Astrocyte of the hippocampus (primary cell): ENCODE measurements at regions not wholly inside any gene's neighbourhood (a gene's known extent, or its start where the extent isn't known, plus 50 kb on each side); places are given as distances from the start of the nearest gene placed in this dataset.

ENCODE experiments used
- DNase-seq: peaks from one replicate; pipeline ENCODE4 v3.0.0; 2011; ENCODE audit warnings: low read depth, low spot score

- DNase-seq: no peak
These were observed 347.0 kb upstream of the HSF2 start for GRCh38 chr6:122052346-122052900.

DNA sequence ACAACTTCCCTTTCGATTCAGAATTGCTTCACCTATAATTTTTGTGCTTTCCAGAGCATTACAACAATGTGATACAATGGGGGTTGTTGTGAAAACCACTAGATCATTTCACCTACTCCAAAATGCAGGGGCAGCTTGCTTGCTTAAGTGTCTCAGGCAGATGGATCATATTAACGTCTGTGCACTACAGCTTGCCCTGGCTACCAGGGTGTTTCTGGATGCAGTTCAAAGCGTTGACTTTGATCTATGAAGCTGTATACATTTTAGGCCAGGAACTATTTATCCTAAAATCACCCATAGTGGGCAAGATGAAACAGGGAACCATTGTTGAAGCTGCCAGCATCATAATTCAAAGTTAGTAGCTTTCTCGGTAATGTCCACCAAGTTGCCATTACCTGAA, 339.5 kb upstream of the HSF2 start:
- DNase-seq: no peak

- DNase-seq: peak; percentile 37
These were observed 337.6 kb upstream of the HSF2 start for GRCh38 chr6:122061855-122062254.

- peak; percentile 5 for DNase-seq
These were observed 336.4 kb upstream of the HSF2 start for GRCh38 chr6:122063076-122063475.

GRCh38 chr6:122063761-122064160, 335.7 kb upstream of the HSF2 start:
- DNase-seq: no peak

DNA sequence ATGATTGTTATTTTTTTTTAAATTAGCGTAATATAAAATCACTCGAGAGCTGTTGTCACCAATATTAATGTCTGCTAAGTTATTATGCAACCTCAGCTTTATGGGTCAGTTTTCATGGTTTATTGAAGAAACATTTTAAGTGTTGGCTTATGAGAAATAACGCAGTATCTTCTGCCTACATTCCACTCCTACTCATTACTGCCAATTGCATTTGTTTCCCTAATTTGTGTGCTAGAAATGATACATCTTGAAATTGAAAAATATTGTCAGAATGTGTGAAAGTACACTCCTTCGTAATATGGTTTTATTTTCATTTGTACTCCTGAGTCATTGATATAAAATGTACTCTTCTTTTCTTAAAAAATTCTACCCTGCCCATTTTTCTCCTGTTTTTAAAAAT, 333.3 kb upstream of the HSF2 start:
- no peak for DNase-seq

GRCh38 chr6:122068291-122068769, 331.1 kb upstream of the HSF2 start:
- DNase-seq: no peak

DNA sequence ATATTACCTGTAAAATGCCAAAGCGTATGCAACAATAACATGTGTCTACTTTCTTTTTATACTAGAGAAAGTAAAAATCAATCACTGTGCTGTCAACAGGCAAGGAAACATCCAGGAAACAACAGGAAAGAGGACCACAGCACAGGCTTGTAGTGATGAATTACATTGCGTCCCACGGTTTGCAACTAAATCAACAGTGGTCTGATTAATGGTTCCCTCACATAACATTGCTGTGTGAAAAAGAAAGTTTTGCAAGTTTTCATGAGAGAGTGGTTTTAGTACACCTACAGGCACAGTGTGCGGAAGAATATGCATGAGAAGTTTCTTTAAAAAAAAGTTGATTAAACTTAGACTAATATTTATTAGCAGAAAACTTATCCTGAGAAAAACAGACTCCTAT, 329.5 kb upstream of the HSF2 start:
- no peak for DNase-seq

GRCh38 chr6:122072014-122072647, 327.3 kb upstream of the HSF2 start:
- DNase-seq: no peak

- no peak for DNase-seq
These were observed 324.2 kb upstream of the HSF2 start for GRCh38 chr6:122075084-122075838.

DNA sequence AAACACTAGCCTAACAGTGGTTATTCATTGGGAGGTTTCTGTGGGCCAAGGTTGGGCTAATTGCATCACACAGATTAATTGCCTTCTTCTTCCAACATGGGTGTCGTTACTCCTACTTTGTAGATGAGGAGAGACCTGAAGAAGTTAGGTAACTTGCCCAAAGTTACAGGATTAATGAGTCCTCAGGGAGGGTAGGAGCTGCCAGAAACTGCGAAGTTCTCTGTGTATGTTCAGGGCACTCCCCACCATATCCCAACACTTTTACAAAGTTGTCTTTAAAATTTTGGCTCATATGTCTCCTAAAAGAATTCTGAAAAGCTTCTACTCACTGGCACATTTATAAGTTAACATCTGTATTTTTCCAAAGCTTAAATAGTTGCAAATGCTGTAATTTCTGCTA, 323.5 kb upstream of the HSF2 start:
- DNase-seq: no peak

DNA sequence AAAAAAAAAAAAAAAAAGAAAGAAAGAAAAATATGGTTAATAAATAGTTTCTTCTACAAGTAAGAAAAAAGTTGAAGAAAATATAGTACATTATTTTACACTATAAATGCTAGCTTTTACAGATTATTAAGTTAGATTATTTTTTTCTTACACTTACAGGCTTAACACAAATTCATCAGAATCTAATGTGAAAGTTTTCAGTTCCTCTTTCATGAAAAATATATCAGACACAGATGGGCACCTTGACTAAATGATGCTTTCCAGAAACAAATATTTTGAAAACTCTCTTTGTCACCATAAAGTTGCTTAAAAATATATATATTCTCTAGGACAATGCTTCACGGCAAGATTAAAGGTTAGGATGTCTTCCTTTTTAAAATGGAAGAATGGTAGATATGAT, 321.8 kb upstream of the HSF2 start:
- DNase-seq: no peak

GRCh38 chr6:122078481-122078880, 321.0 kb upstream of the HSF2 start:
- DNase-seq: no peak

DNA sequence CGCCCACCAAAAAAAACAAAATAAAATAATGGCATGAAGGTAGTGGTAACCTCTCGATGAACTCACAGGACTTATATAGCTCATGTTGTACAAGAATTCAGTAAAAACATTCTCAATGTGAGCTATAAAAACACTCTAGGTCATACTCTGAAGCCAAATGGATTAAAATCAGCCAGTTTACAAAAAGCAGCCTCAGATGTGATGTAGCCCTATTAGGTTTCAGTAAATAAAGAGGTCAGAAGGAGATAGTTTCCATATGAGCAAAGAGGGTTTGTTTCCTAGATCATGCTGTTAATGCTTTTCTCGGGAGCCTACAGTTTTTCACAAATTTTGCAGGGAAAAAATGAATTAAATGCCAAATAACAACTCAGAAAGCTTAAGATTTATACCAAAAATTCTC, 319.5 kb upstream of the HSF2 start:
- DNase-seq: no peak

GRCh38 chr6:122081921-122082320, 317.5 kb upstream of the HSF2 start:
- no peak for DNase-seq

DNA sequence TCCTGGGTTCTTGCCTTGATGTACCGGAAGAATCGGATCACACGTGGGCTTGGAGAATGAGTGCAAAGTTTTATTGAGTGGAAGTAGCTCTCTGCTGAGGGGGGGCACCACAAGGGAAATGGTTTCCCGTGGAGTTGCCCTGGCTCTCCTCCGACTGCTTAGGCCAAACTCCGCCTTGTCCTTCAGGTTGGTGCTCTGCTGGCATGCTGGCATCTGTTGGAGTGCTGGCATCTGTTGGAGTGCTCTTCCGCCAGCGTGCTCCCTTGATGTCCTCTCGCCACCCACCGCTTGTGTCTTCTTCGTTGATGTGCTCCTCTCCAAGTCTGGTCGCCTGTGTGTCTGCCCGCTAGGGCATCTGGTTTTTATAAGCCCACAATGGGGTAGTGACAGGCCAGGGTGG, 317.1 kb upstream of the HSF2 start:
- DNase-seq: no peak

DNA sequence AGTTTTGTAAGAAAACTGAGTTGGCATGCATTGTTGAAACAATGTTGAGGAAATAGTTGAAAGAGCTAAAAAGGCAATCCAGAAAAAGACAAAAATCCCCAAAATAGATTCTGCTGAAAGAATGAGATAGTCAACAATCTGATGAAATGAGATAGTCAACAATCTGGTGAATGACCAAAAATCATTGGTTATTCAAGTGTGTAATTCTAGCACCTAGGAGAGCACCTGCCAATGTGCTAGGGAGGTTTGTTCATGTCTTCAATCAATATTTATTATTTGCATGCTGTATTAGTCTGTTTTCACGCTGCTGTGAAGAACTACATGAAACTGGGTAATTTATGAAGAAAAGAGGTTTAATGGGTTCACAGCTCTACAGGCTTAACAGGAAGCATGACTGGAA, 307.1 kb upstream of the HSF2 start:
- DNase-seq: no peak

GRCh38 chr6:122098201-122098678, 301.2 kb upstream of the HSF2 start:
- DNase-seq: no peak

DNA sequence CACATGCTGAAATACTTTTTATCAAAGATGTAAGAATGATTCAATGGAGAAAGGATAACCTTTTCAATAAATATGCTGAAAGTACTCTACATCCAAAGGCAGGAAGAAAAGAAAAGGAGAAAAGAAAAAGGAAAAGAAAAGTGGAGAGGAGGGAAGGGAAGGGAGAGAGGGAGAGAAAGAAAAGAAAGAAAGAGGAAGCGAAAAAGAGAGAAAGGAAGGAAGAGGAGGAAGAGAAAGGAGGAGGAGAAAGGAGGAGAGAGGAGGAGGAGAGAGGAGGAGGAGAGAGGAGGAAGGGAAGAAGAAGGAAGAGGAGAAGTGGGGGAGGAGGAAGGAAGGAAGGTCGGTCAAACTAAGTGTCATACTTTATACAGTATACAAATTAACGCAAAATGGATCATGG, 297.4 kb upstream of the HSF2 start:
- DNase-seq: no peak

GRCh38 chr6:122107256-122107852, 292.1 kb upstream of the HSF2 start:
- no peak for DNase-seq

DNA sequence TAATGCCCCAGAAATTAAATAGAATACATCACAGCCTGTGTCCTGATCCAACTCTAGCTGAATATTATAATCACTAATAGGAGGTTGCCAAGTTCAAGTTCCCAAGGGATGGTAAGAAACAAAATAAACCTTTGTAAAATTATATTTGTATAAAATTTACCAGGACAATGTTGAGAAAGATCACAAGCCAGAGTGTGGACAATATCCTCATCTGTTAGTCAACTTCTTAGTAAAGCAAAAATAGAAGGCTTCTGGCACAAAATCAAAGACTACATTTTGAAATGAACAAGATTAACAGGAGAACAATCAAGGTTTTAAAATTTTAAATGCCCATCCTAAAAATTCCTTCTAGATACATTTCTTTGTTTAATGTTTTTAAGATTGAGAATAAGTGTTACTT, 290.4 kb upstream of the HSF2 start:
- no peak for DNase-seq

DNA sequence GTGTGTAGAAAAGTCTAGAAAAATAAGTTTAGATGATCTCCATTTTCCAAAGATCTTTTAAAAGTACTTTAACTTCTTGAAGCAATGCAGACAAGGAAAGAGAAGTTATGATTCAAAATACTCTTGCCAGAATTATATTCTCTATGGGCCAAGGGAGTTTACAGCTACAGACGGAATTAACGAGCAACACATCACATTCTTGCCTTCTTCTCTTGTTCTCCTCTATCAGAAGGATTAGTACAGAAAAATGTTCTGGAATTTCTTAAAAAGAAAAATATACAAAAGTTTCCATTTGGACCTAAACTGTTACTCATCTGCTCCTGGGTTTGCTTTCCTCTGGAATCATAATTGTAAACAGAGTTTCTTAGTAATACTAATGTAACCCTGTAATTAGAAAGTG, 284.7 kb upstream of the HSF2 start:
- DNase-seq: no peak
